RWPE2 (cell line): ENCODE measurements at regions not wholly inside any gene's neighbourhood (a gene's known extent, or its start where the extent isn't known, plus 50 kb on each side); places are given as distances from the start of the nearest gene placed in this dataset.

Experiments used
- ATAC-seq: fragments of 200-7000 bp; cut with Tn5 transposase; 3 replicates; pipeline ENCODE4 v1.9.1; 2021; ENCODE audit warnings: low read depth
- DNase-seq: peaks from one replicate; pipeline ENCODE4 v3.0.0-alpha.2; 2020; ENCODE audit warnings: low spot score
- H3K27ac ChIP-seq: fragments of 450-650 bp; 2 replicates; pipeline ENCODE4 v1.5.1; 2017; ENCODE audit warnings: mild to moderate bottlenecking; ENCODE audit not compliant: poor library complexity, severe bottlenecking
- H3K27me3 ChIP-seq: fragments of 250-450 bp; sonication (Bioruptor Pico); 2 replicates; pipeline ENCODE4 v1.5.1; 2021; ENCODE audit warnings: mild to moderate bottlenecking, moderate library complexity; ENCODE audit not compliant: insufficient read depth, poor library complexity, severe bottlenecking
- H3K36me3 ChIP-seq: fragments of 250-450 bp; sonication (Bioruptor Pico); 2 replicates; pipeline ENCODE4 v1.5.1; 2020; ENCODE audit warnings: low read depth, mild to moderate bottlenecking, moderate library complexity
- H3K4me1 ChIP-seq: fragments of 250-450 bp; sonication (Bioruptor Pico); 2 replicates; pipeline ENCODE4 v1.5.1; 2021; ENCODE audit warnings: mild to moderate bottlenecking, moderate library complexity; ENCODE audit not compliant: insufficient read depth, poor library complexity, severe bottlenecking
- H3K4me3 ChIP-seq: fragments of 250-450 bp; sonication (Bioruptor Pico); 2 replicates; pipeline ENCODE4 v1.5.1; 2021; ENCODE audit warnings: mild to moderate bottlenecking, moderate library complexity; ENCODE audit not compliant: severe bottlenecking
- H3K9me3 ChIP-seq: fragments of 250-450 bp; sonication (Bioruptor Pico); 2 replicates; pipeline ENCODE4 v1.5.1; 2021; ENCODE audit warnings: mild to moderate bottlenecking, moderate library complexity; ENCODE audit not compliant: severe bottlenecking
- CTCF ChIP-seq: fragments of 450-650 bp; IDR thresholded peaks from one replicate; pipeline ENCODE4 v1.5.1; 2017; ENCODE audit warnings: mild to moderate bottlenecking, moderate library complexity; ENCODE audit not compliant: poor library complexity, severe bottlenecking

DNA sequence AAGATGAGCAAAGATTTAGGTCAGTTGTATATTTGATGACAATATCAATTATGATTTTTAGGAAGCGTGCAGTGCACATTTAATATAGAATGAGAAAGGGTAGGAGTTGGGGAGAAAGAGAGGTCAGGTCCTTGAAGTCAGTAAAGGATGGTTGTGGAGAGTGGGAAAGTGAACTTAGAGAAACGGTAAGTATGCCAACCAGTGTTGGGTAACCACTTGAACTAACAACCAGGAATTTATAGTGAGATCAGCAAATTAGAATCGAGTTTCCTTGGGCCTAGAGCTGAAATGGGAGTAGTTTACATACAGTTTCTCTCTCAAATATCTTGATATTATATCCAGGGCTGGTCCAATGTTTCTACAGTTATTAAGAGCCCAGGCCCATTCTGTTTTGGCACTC is 188.5 kb upstream of the RBMS3 start:
- Histone ChIP-seq H3K9me3 (no peaks in the 10 kb centered on the region), H3K4me3 (no peak overlapping the region), H3K4me1 (no peaks in the 10 kb centered on the region), H3K27ac (no peak overlapping the region), H3K36me3 (no peaks in the 10 kb centered on the region), H3K27me3 (no peaks in the 10 kb centered on the region)
- no peak for ATAC-seq
- no peak for DNase-seq
- no peak for TF ChIP-seq CTCF

DNA sequence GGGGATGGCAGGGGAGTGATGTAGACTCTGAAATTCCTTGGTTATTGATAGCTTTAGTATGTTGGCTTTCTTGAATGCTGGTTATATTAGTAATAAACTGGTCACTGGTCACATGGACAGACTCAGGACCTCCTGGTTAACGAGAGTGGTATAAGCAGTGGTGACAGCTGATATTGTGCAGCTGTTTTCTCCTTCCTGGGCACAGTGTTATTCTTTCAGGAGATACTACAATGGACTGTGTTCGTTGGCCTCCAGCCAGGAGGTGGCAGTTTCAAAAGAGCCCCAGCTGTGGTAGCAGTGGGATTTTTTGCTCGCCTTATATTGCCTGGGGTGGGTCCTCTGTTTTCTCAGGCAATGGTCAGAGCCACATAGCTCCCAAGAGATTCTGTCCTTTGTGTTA is 181.6 kb upstream of the RBMS3 start:
- no peak for TF ChIP-seq CTCF
- no peak for DNase-seq
- ATAC-seq = no peak
- H3K4me3 ChIP-seq = no peak overlapping the region
- H3K36me3 ChIP-seq = no peaks in the 10 kb centered on the region
- H3K27me3 ChIP-seq = no peaks in the 10 kb centered on the region
- H3K27ac ChIP-seq = no peak overlapping the region
- no peaks in the 10 kb centered on the region for H3K9me3 ChIP-seq
- no peaks in the 10 kb centered on the region for H3K4me1 ChIP-seq

- no peak for TF ChIP-seq CTCF
- DNase-seq (no peak), ATAC-seq (no peak)
- Histone ChIP-seq H3K4me3 (no peak overlapping the region), H3K4me1 (no peaks in the 10 kb centered on the region), H3K36me3 (no peaks in the 10 kb centered on the region), H3K9me3 (no peaks in the 10 kb centered on the region), H3K27ac (no peak overlapping the region), H3K27me3 (no peaks in the 10 kb centered on the region)
These were observed 181.1 kb upstream of the RBMS3 start for GRCh38 chr3:29099775-29100174.

DNA sequence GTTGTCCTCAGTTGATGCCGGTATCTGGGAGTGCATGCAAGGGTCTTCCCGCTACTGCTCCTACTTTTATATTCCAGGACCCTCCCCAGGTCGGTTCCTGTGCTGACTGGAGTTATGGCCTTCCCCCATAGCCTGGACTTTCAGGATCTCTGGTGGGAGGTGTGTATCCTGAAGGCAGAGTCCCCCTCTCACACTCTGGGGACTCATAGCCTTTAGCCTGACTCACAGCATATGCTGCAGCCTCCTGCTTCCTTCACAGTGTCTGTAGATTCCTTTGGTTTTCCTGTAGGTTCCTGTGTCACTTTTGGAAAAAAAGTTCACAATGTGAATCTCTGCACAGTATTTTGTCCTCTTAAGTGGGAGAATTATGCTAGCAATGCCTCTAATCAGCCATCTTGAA is 180.6 kb upstream of the RBMS3 start:
- Histone ChIP-seq H3K27ac (no peak overlapping the region), H3K36me3 (no peaks in the 10 kb centered on the region), H3K27me3 (no peaks in the 10 kb centered on the region), H3K4me3 (no peak overlapping the region), H3K4me1 (no peaks in the 10 kb centered on the region), H3K9me3 (no peaks in the 10 kb centered on the region)
- no peak for ATAC-seq
- DNase-seq = no peak
- TF ChIP-seq CTCF = no peak

GRCh38 chr3:29128001-29128400 is 152.9 kb upstream of the RBMS3 start:
- ATAC-seq (no peak), DNase-seq (no peak)
- H3K27me3 ChIP-seq = no peaks in the 10 kb centered on the region
- no peak overlapping the region for H3K4me3 ChIP-seq
- no peaks in the 10 kb centered on the region for H3K9me3 ChIP-seq
- H3K4me1 ChIP-seq = no peaks in the 10 kb centered on the region
- no peak overlapping the region for H3K27ac ChIP-seq
- no peak for TF ChIP-seq CTCF
- no peaks in the 10 kb centered on the region for H3K36me3 ChIP-seq
